GM23338 (cell line): ENCODE measurements at regions not wholly inside any gene's neighbourhood (a gene's known extent, or its start where the extent isn't known, plus 50 kb on each side); places are given as distances from the start of the nearest gene placed in this dataset.

ENCODE experiments used
- ATAC-seq: fragments of 200-7000 bp; cut with Tn5 transposase; 3 replicates; pipeline ENCODE4 v1.9.1; 2020
- DNase-seq: peaks from one replicate; pipeline ENCODE4 v3.0.0-alpha.2; 2015; ENCODE audit warnings: low spot score
- H2AFZ ChIP-seq: fragments of 200-600 bp; sonication (generic); 2 replicates; pipeline ENCODE4 v1.8.0; 2016; ENCODE audit warnings: antibody characterized with exemption, mild to moderate bottlenecking, moderate library complexity
- H3F3A ChIP-seq: fragments of 200-600 bp; sonication (generic); replicated peaks from 2 replicates; pipeline ENCODE4 v1.8.0; 2017; ENCODE audit warnings: antibody characterized with exemption, mixed run types, low read depth
- H3K27ac ChIP-seq: fragments of 200-600 bp; sonication (generic); 2 replicates; pipeline ENCODE4 v1.6.1; 2016; ENCODE audit warnings: low read depth
- H3K27me3 ChIP-seq: fragments of 200-600 bp; sonication (generic); 2 replicates; pipeline ENCODE4 v1.8.0; 2016; ENCODE audit warnings: mild to moderate bottlenecking, mixed run types, moderate library complexity; ENCODE audit not compliant: insufficient read depth
- H3K36me3 ChIP-seq: fragments of 200-600 bp; sonication (generic); 2 replicates; pipeline ENCODE4 v1.8.0; 2016; ENCODE audit warnings: mild to moderate bottlenecking; ENCODE audit not compliant: insufficient read depth
- H3K4me1 ChIP-seq: fragments of 200-600 bp; sonication (generic); 2 replicates; pipeline ENCODE4 v1.8.0; 2016; ENCODE audit warnings: mild to moderate bottlenecking, moderate library complexity; ENCODE audit not compliant: insufficient read depth
- H3K4me2 ChIP-seq: fragments of 200-600 bp; sonication (generic); 2 replicates; pipeline ENCODE4 v1.7.1; 2017; ENCODE audit warnings: mixed run types
- H3K4me3 ChIP-seq: fragments of 200-600 bp; sonication (generic); 2 replicates; pipeline ENCODE4 v1.6.1; 2016; ENCODE audit warnings: mixed run types
- H3K79me2 ChIP-seq: fragments of 200-600 bp; sonication (generic); replicated peaks from 2 replicates; pipeline ENCODE4 v1.8.0; 2017; ENCODE audit warnings: mild to moderate bottlenecking; ENCODE audit not compliant: insufficient read depth
- H3K9me2 ChIP-seq: fragments of 200-600 bp; sonication (generic); 2 replicates; pipeline ENCODE4 v1.8.0; 2017; ENCODE audit not compliant: insufficient read depth
- H4K20me1 ChIP-seq: fragments of 200-600 bp; sonication (generic); replicated peaks from 2 replicates; pipeline ENCODE4 v1.8.0; 2017; ENCODE audit warnings: mild to moderate bottlenecking; ENCODE audit not compliant: insufficient read depth
- H3K27ac Mint-ChIP-seq: 2 replicates; pipeline ENCODE4 v1.8.0; 2020; ENCODE audit warnings: inconsistent platforms, mild to moderate bottlenecking, moderate library complexity, mixed read lengths
- H3K27me3 Mint-ChIP-seq: 3 replicates; pipeline ENCODE4 v1.8.0; 2022; ENCODE audit warnings: low read depth, mild to moderate bottlenecking, moderate library complexity, mixed read lengths, inconsistent platforms; ENCODE audit not compliant: insufficient read depth, poor library complexity
- H3K36me3 Mint-ChIP-seq: 3 replicates; pipeline ENCODE4 v1.8.0; 2021; ENCODE audit warnings: low read depth, mild to moderate bottlenecking, inconsistent platforms, moderate library complexity, mixed read lengths
- H3K4me1 Mint-ChIP-seq: 3 replicates; pipeline ENCODE4 v1.8.0; 2020; ENCODE audit warnings: mild to moderate bottlenecking, inconsistent platforms, mixed read lengths
- H3K4me3 Mint-ChIP-seq: 3 replicates; pipeline ENCODE4 v1.8.0; 2021; ENCODE audit warnings: moderate library complexity, mild to moderate bottlenecking, inconsistent platforms, mixed read lengths
- H3K9me3 Mint-ChIP-seq: 3 replicates; pipeline ENCODE4 v1.8.0; 2020; ENCODE audit warnings: moderate library complexity, mild to moderate bottlenecking, inconsistent platforms, mixed read lengths
- CTCF ChIP-seq, 2 experiments: fragments of 200-600 bp in 1 of 2; sonication (generic) in 1 of 2; conservative IDR thresholded peaks; 2 replicates each; pipeline versions ENCODE4 v1.5.1 to v1.6.1; 2016 to 2017; ENCODE audit warnings: antibody characterized with exemption in 2 of 2, low read depth in 2 of 2, mild to moderate bottlenecking in 2 of 2, moderate library complexity in 1 of 2
- ETS1 ChIP-seq: IDR thresholded peaks from 2 replicates; pipeline ENCODE4 v1.6.1; 2016; ENCODE audit warnings: antibody characterized with exemption
- EZH2phosphoT487 ChIP-seq: fragments of 200-600 bp; sonication (generic); IDR thresholded peaks from one replicate; pipeline ENCODE4 v1.8.1; 2018; ENCODE audit warnings: antibody characterized with exemption; ENCODE audit not compliant: unreplicated experiment
- JUNB ChIP-seq: IDR thresholded peaks from one replicate; pipeline ENCODE4 v1.6.1; 2016; ENCODE audit warnings: antibody characterized with exemption; ENCODE audit not compliant: unreplicated experiment
- NANOG ChIP-seq: IDR thresholded peaks from 2 replicates; pipeline ENCODE4 v1.6.1; 2016; ENCODE audit warnings: antibody characterized with exemption, borderline replicate concordance
- POLR2AphosphoS5 ChIP-seq: IDR thresholded peaks from 2 replicates; pipeline ENCODE4 v1.6.1; 2016; ENCODE audit warnings: antibody characterized with exemption, low read depth
- REST ChIP-seq: IDR thresholded peaks from one replicate; pipeline ENCODE4 v1.6.1; 2018; ENCODE audit warnings: antibody characterized with exemption; ENCODE audit not compliant: unreplicated experiment
- STAT1 ChIP-seq: IDR thresholded peaks from one replicate; pipeline ENCODE4 v1.6.1; 2016; ENCODE audit warnings: antibody characterized with exemption; ENCODE audit not compliant: unreplicated experiment
- ZNF114 ChIP-seq: fragments of 250-450 bp; sonication (Bioruptor Pico); IDR thresholded peaks from 2 replicates; pipeline ENCODE4 v1.5.0; 2020; ENCODE audit warnings: mild to moderate bottlenecking, moderate library complexity
- ZNF331 ChIP-seq: fragments of 250-450 bp; sonication (Bioruptor Pico); IDR thresholded peaks from 2 replicates; pipeline ENCODE4 v1.5.0; 2020; ENCODE audit warnings: low read depth, mild to moderate bottlenecking, moderate library complexity
- ZNF462 ChIP-seq: fragments of 250-450 bp; sonication (Bioruptor Pico); IDR thresholded peaks from 2 replicates; pipeline ENCODE4 v1.5.0; 2020; ENCODE audit warnings: mild to moderate bottlenecking, moderate library complexity

GRCh38 chr3:83321891-83322290 lies 1560.4 kb upstream of the GBE1 start:
- no peak overlapping the region for H2AFZ ChIP-seq
- no peak overlapping the region for H3K4me3 Mint-ChIP-seq
- H3K36me3 Mint-ChIP-seq, result no peaks in the 10 kb centered on the region
- H3K4me1 ChIP-seq, result peaks cover 10% of the 10 kb centered on the region
- H3K27me3 Mint-ChIP-seq, result no peaks in the 10 kb centered on the region
- H3K27ac ChIP-seq, result no peak overlapping the region
- no peaks in the 10 kb centered on the region for H3K27me3 ChIP-seq
- no peaks in the 10 kb centered on the region for H3F3A ChIP-seq
- DNase-seq (no peak), ATAC-seq (no peak)
- no peak overlapping the region for H3K4me2 ChIP-seq
- no peaks in the 10 kb centered on the region for H3K9me3 Mint-ChIP-seq
- no peak overlapping the region for H3K4me3 ChIP-seq
- H3K4me1 Mint-ChIP-seq, result peaks cover 15% of the 10 kb centered on the region
- H3K27ac Mint-ChIP-seq, result no peak overlapping the region
- H3K79me2 ChIP-seq, result no peaks in the 10 kb centered on the region
- peaks cover 6% of the 10 kb centered on the region; the same call in 1 of the 2 replicates for H3K9me2 ChIP-seq
- TF ChIP-seq NANOG, result no peak
- TF ChIP-seq JUNB, result no peak
- no peak for TF ChIP-seq EZH2phosphoT487
- no peak for TF ChIP-seq ZNF114 (CRISPR knock-in tag)
- TF ChIP-seq ZNF462, result no peak
- TF ChIP-seq STAT1, result no peak
- no peak for TF ChIP-seq CTCF (conservative IDR thresholded peaks at IDR 0.05; ENCODE audit: low read depth in 2 of 2)
- no peak for TF ChIP-seq REST
- no peak for TF ChIP-seq POLR2AphosphoS5
- TF ChIP-seq ETS1, result no peak
- no peak for TF ChIP-seq ZNF331
- H4K20me1 ChIP-seq, result no peaks in the 10 kb centered on the region
- no peaks in the 10 kb centered on the region for H3K36me3 ChIP-seq
